Lung (tissue), 11 donors: ENCODE measurements at regions not wholly inside any gene's neighbourhood (a gene's known extent, or its start where the extent isn't known, plus 50 kb on each side); places are given as distances from the start of the nearest gene placed in this dataset.

Source experiments
- ATAC-seq: fragments of 200-7000 bp; cut with Tn5 transposase; one replicate; pipeline ENCODE4 v1.9.1; 2020; ENCODE audit warnings: moderate number of reproducible peaks; ENCODE audit not compliant: insufficient read depth, low FRiP score
- DNase-seq, 3 donors: peaks; one replicate each; pipeline ENCODE4 v3.0.0-alpha.2; 2013 to 2017
- H3K27ac ChIP-seq, 2 donors: one replicate each; pipeline ENCODE4 v1.5.1; 2013; ENCODE audit warnings: mild to moderate bottlenecking in 2 of 2, moderate library complexity in 2 of 2, control low read depth in 1 of 2, inconsistent platforms in 1 of 2, low read depth in 1 of 2, low read length in 1 of 2
- H3K27me3 ChIP-seq, 3 donors: one replicate each; pipeline ENCODE4 v1.5.1; 2013; ENCODE audit warnings: low read length in 2 of 3; ENCODE audit not compliant: control insufficient read depth in 3 of 3, insufficient read depth in 3 of 3
- H3K36me3 ChIP-seq, 4 donors: one replicate each; pipeline ENCODE4 v1.5.1; 2013; ENCODE audit warnings: low read length in 4 of 4, mild to moderate bottlenecking in 1 of 4, moderate library complexity in 1 of 4; ENCODE audit not compliant: control insufficient read depth in 4 of 4, insufficient read depth in 4 of 4
- H3K4me1 ChIP-seq, 5 donors: one replicate each; pipeline ENCODE4 v1.5.1; 2013; ENCODE audit warnings: low read length in 5 of 5, mild to moderate bottlenecking in 2 of 5, moderate library complexity in 1 of 5; ENCODE audit not compliant: control insufficient read depth in 5 of 5, insufficient read depth in 5 of 5
- H3K4me3 ChIP-seq: one replicate; pipeline ENCODE4 v1.5.1; 2013; ENCODE audit warnings: mild to moderate bottlenecking, control low read depth, moderate library complexity
- H3K9ac ChIP-seq, 2 donors: one replicate each; pipeline ENCODE4 v1.5.1; 2013; ENCODE audit warnings: low read length in 2 of 2, control low read depth in 1 of 2; ENCODE audit not compliant: insufficient read depth in 1 of 2
- H3K9me3 ChIP-seq, 4 donors: one replicate each; pipeline ENCODE4 v1.5.1; 2013; ENCODE audit warnings: low read length in 3 of 4, mild to moderate bottlenecking in 1 of 4, moderate library complexity in 1 of 4; ENCODE audit not compliant: control insufficient read depth in 4 of 4, insufficient read depth in 3 of 4
- CTCF ChIP-seq: IDR thresholded peaks from 2 replicates; pipeline ENCODE4 v1.5.1; 2012; ENCODE audit warnings: mild to moderate bottlenecking; ENCODE audit errors: control extremely low read depth, extremely low read depth
- WGBS, 2 donors: extraction: QIAGEN DNeasy Blood & Tissue Kit; methylation state at CpG; one replicate each; pipeline ENCODE4 v1.1.7; 2013; 5-methylcytosine and 5-hydroxymethylcytosine counted together
- donor health status: control.
- donor health status: control.
- donor health status: Bipolar disorder and iron deficiency.
- donor health status: healthy.
- donor health status: DM: yes; HTN: yes; CAD: no.

GRCh38 chr17:79356839-79357447, 253.9 kb downstream of the RBFOX3 start:
- WGBS, 2 donors: 62 to 83% methylated on average over 16 of the region's 16 CpGs
- peaks cover 0 to under 1% (median 0%) of the 10 kb centered on the region in 4 donors for H3K9me3 ChIP-seq
- no peak overlapping the region for H3K4me3 ChIP-seq
- no peak overlapping the region for H3K27ac ChIP-seq
- ATAC-seq (no peak), DNase-seq (no peak)
- TF ChIP-seq CTCF: no peak
- H3K27me3 ChIP-seq: peaks cover 0 to 12% (median under 1%) of the 10 kb centered on the region in 3 donors
- H3K9ac ChIP-seq: no peak overlapping the region
- no peaks in the 10 kb centered on the region for H3K4me1 ChIP-seq
- no peaks in the 10 kb centered on the region for H3K36me3 ChIP-seq

- Histone ChIP-seq H3K27me3 (peaks cover 0 to 4% (median 0%) of the 10 kb centered on the region in 3 donors), H3K9me3 (peaks cover 0 to 3% (median 0%) of the 10 kb centered on the region in 4 donors), H3K36me3 (no peaks in the 10 kb centered on the region), H3K27ac (no peak overlapping the region), H3K4me1 (no peaks in the 10 kb centered on the region), H3K4me3 (no peak overlapping the region), H3K9ac (no peak overlapping the region)
- WGBS, 2 donors: 50 to 64% methylated on average over 12 of the region's 12 CpGs
- DNase-seq: no peak
- no peak for ATAC-seq
- TF ChIP-seq CTCF: no peak
Measured at GRCh38 chr17:79355165-79355564, 255.7 kb downstream of the RBFOX3 start.

GRCh38 chr17:79354173-79354820, 256.6 kb downstream of the RBFOX3 start:
- Histone ChIP-seq H3K9ac (no peak overlapping the region), H3K4me3 (no peak overlapping the region), H3K27me3 (peaks cover 0 to 4% (median 0%) of the 10 kb centered on the region in 3 donors), H3K27ac (no peak overlapping the region), H3K9me3 (peaks cover 0 to 3% (median 0%) of the 10 kb centered on the region in 4 donors), H3K4me1 (no peaks in the 10 kb centered on the region), H3K36me3 (no peaks in the 10 kb centered on the region)
- 85 to 90% methylated on average over 15 of the region's 15 CpGs for WGBS, 2 donors
- ATAC-seq (no peak), DNase-seq (no peak)
- no peak for TF ChIP-seq CTCF
